SH-SY5Y (cell line): ENCODE measurements at regions not wholly inside any gene's neighbourhood (a gene's known extent, or its start where the extent isn't known, plus 50 kb on each side); places are given as distances from the start of the nearest gene placed in this dataset.

ENCODE experiments used
- GATA2 ChIP-seq: IDR thresholded peaks from 2 replicates; pipeline ENCODE4 v1.6.1; 2011; ENCODE audit warnings: mild to moderate bottlenecking, low read depth, low read length
- GATA3 ChIP-seq: IDR thresholded peaks from 2 replicates; pipeline ENCODE4 v1.6.1; 2011; ENCODE audit warnings: low read depth, mild to moderate bottlenecking, low read length, moderate library complexity

DNA sequence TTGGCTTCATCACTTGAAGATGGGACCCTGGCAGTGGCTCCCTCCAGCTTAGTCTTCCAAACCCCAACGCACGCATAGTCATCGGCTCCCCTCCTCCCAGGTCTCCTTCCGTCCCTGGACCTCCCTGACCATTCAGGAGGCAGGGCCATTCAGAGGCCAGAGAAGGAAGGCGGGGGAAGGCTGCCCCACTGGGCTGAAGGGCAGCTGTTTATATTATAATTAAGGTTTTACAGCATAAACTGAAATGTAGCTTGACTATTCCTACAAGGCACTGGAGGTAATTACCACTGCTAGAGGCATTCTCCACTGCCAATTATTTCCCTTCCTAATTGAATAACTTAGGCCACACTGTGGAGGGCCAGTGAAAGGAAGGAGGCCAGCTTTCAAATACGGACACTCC is 170.6 kb upstream of the PROX1 start:
- TF ChIP-seq GATA2 (no peak), GATA3 (no peak)

DNA sequence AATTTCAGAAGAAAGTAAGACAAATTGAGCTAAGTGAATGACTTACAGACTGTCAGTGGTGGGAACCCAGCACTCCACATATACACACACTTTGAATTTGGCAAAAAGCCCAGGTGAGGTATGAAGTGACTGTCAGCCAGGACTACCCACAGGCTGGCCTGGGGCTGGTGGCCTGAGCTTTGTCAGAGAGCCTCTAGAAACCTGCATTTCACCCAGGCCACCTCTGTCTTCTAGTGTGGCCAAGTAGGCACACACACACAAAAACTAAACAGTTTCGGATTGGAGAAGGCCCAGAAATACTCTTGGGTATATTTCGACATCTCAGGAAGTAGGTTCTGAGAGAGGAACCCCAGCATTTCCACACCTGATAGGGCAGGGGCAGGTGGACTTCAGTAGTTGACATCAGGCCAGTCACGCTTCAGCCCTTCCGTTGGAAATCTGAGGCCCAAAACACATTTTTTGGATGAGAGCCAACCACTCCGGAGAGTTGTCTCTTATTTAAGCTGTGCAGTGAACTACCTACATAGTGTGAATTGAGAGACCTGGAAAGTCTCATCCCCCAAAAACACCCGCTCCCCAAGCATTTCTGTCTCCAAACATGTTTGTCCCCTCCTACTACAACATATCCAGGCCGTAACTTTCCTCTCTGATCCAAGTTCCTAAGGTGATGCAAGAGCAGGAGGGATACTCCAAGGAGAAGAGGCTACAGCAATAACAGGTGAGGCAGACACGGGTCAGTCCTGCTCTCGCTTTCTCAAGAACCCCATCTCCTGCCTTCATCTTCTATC is 167.2 kb upstream of the PROX1 start:
- TF ChIP-seq GATA2, result no peak

DNA sequence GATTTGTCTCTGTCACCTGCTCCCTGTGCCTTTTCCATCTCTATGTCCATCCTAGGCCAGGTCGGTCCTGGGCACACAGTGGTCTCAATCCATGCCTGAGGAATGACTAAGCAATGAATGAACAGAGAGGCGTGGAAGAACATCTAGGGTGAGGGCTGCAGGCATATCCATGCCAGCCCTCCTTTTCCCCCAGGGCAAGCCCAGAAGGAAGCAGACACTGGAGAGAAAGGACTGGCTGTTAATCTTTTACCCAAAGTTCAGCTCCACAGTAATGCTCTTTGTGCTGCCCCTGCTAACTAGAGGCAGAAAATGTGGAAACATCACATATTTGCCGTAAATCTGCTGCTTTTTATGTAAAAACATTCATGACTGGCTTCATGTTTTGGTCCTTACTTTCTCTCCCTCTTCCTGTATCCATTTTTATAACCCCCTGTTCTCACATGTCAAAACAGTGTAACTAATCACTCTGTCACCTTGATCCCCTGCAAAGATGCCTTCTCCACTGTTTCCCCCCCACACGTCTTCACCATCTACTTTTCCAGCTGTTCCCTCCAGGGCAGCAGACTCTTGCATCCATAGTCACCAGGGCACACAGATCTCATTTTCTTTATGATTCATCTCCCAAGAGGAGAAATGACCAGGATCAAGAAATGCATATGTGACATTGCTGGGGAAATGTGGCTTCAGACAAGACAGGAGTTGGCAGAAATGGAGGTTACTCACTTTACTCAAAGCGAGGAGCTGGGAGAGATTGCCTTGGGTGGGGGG is 166.4 kb upstream of the PROX1 start:
- TF ChIP-seq GATA3, result no peak
- no peak for TF ChIP-seq GATA2

DNA sequence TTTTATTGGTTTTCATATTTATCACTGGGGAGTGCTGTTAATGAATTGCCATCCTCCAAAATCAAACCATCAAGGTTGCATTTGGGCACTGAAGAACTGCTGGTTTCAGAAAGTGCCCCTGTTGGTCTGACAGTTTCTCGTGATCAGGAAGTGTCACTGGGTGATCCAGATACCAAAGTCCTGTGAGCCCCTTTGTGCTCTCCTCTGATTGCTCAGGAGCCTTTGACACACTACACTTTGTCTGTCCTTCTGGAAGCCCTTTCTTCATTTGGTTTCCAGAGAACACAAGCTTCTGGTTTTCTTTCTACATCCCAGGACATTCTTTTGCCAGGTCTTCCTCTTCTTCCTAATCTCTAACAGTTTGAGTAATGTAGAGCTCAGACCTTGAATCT is 165.8 kb upstream of the PROX1 start:
- TF ChIP-seq GATA2, result no peak
- no peak for TF ChIP-seq GATA3

DNA sequence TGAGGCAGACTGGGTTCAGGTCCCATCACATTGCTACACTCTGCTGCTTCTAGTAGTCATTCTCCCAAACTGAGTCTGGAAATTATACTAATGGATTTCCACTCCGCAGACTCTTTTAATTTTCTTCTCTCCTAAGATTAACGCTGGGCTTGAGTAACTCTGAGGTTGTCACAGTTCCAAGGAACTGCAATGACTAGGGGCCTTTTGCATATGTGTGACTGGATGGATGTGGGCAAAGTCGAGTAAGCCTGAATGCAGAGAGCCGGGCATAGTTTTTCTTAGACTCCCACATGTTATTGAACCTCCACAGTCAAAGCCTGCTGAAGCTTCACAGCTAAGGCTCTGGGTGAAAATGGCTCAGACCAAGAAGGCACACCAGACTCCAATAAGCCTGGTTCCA is 160.9 kb upstream of the PROX1 start:
- no peak for TF ChIP-seq GATA3
- TF ChIP-seq GATA2, result no peak

DNA sequence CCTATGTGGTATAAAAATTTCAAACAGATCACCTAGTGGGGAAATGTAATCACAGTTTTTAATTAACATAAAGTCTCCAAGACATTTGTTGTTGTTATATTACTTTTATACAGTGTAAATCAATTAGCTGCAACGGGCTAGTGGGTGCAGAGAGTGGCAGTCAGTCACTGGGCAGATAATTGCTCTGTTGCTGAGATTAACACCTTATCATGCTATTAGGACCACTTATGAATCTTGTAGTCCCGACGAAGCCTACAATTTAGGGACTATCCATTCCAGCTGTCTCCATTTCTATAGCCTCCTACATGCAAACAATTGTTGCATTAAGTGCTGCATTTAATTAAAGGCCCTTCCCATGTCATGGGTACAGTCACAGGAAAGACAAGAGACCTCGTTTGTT is 158.9 kb upstream of the PROX1 start:
- TF ChIP-seq GATA2 (no peak), GATA3 (no peak)

DNA sequence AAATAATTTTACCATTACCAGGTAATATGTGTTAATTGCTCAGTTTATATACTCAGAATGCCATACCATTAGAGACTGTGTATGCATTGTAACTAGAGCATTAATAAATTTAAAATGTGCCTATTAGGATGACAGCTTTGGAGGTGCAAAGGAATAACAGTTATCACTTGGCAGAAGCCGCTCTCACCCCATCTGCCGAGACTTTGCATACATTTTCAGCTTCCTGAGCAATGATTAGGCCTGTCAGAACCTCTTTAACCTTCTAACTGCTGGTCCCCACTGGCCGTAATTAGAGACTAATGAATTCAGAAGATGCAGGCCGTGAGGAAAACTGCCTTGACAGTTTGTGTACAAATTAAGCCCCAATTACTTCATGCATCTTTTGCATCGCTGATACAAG is 158.0 kb upstream of the PROX1 start:
- TF ChIP-seq GATA3, result no peak
- no peak for TF ChIP-seq GATA2

DNA sequence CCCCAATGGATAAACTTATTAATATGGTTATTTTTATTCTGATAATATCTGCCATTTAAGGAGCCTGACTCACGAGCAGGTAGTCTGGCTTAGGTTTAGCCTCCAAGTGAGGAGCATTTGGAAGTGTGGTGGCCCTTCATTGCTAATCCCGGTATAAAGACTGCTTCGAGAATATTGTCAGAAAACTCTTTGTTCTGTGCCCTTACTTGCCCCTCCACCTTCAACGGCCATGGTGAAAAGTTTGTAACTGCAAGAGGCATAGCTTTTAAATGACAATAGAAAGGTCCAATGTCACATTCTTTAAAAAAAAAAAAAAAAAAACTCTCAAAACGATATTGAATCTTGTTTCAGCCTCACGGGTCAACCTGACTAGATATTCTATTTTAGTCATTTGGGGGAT is 157.4 kb upstream of the PROX1 start:
- TF ChIP-seq GATA2 (no peak), GATA3 (no peak)

DNA sequence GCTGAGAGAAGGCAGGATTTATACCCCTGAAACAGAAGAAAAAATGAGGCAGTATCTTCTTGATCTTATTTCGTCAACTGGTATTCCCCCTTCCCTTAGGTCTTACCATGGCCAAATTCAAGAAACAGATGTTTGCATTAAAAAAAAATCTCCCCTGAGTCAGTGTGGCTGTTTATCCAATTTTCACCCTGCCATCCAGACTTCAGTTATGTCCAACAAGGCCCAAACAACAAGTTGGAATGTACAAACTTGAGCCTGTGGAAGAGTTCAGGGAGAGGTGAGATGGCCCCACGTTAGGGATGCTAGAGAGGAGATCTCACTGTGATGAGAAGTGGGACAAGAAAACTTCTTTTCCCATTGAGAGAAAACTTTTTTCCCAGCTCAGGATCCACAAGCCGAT is 147.2 kb upstream of the PROX1 start:
- TF ChIP-seq GATA2 (no peak), GATA3 (no peak)

DNA sequence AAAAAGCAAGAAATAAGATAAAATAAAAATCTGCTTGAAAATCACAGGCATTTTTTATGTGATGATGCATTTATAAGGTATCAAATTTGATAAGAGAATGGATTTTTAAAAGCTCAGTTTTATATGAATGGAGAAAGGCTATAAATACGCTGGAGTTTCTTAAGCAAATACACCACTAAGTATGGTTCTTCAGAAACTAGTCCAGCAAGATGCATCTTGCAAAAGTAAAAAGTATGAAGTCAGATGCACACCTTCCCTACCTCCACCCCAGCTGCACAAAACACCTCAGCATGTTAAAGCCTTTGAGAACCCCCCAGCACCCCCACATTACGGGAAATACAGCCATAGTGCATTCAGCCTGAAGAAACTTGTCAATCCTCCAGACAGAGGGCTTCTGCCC is 143.1 kb upstream of the PROX1 start:
- TF ChIP-seq GATA3 (no peak), GATA2 (no peak)

DNA sequence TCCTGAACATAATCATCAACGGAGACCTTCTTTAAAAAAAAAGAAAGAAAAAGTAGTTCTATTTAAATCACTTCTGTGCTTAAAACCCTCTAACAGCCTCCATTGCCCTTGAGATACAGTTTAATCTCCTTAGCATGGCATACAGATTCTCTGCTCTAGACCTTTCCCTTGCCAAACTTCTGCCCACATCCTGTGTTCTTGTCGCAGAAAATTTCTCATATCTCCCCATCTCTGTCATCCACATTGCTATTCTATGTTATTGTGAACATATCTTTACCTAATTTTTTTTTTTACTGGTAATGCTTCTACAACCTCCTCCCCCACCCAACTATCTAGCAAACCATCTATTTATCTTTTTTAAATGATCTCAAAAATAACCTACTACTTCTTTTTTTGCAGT is 135.7 kb upstream of the PROX1 start:
- TF ChIP-seq GATA2 (peak; percentile 36; the same call in 1 of the 2 replicates), GATA3 (no peak)

DNA sequence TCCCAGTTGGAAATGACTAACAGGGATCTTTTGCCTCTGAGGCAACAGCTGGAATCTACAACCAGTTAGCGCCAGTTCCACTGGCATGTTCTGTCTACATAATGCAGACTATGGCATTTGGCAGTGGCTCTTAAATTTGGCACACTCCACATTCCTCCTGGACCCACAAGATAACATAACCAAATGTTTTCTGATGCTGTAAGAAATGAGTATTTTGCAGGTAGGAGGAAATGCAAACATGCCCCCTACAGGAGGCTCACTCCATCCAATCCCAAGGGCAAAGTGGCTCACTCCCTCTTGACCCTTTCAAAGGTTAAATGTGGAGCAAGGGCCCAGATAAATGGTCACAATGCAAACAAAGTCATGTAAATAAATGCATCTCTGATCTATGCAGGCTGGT is 129.2 kb upstream of the PROX1 start:
- TF ChIP-seq GATA3, result no peak
- TF ChIP-seq GATA2, result no peak

DNA sequence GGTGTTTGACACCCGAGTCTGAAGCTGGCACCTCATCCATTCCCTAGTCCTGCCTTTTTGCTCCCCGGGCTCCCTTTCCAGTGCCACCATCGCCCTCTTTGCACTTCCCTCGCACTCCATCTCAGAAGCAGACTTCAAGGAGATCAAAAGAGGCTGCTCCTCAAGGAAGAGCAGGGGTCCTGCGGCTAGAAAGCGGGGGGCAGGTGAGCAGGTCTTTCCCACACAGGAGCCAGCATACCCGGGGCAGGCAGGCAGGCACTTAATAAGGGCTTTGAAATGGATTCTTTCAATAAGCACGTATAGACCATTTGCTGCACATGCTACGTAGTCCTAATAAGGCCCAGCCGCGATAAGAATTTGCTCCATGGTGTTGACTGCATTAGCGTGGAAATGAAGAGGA is 125.9 kb upstream of the PROX1 start:
- TF ChIP-seq GATA2, result no peak
- TF ChIP-seq GATA3, result no peak

DNA sequence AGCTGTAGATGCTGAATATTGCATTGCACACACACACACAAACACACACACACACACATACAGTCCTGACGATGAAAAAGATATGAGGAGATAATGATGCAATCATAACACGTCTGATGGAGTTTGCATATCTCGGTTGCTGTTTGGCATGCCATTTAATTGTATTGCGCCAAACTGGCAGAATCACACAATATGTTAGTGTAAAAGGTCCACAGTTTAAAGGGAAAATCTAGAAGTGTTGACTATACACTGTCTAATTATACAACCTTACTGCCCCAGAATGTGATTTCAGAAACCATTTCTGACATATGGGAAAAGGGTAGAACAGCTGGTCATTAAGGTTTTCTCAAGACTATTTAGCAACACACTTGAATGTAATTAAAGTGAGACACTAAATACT is 123.7 kb upstream of the PROX1 start:
- TF ChIP-seq GATA2 (no peak; the same call in 1 of the 2 replicates), GATA3 (0 out of 2 replicates have a peak, but pooled peaks have one; percentile 8)

DNA sequence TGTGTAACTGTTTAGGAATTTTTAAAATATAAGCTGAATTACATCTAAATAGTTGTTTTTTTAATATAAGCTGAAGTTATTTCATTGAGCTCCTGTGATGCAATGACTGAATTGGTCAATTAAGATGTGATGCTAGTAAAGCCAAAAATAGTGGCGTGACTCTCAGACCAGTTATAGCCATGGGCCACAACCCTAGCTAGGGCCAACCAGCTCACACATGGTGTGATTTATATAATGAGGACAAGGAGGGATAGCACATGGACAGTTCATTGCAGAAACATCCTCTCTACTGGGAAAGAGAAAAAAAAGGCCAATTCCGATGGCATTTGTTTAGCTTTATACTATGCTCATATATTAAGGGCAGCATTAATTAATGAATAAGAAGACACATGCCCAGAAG is 119.3 kb upstream of the PROX1 start:
- TF ChIP-seq GATA2, result no peak
